HG02642 (cell line): ENCODE measurements at regions not wholly inside any gene's neighbourhood (a gene's known extent, or its start where the extent isn't known, plus 50 kb on each side); places are given as distances from the start of the nearest gene placed in this dataset.

Source experiments
- ATAC-seq: cut with Tn5 transposase; IDR thresholded peaks from one replicate; pipeline ENCODE4 v1.9.1; 2021; ENCODE audit warnings: mild to moderate bottlenecking; ENCODE audit not compliant: unreplicated experiment, poor library complexity

GRCh38 chr1:81371864-81372263 lies 428.9 kb upstream of the ADGRL2 start:
- no peak for ATAC-seq

- no peak for ATAC-seq
Measured at GRCh38 chr1:81369833-81370232, 430.9 kb upstream of the ADGRL2 start.

GRCh38 chr1:81366173-81366572 lies 434.6 kb upstream of the ADGRL2 start:
- no peak for ATAC-seq

GRCh38 chr1:81364088-81364487 lies 436.6 kb upstream of the ADGRL2 start:
- no peak for ATAC-seq

- no peak for ATAC-seq
Measured at GRCh38 chr1:81358151-81358550, 442.6 kb upstream of the ADGRL2 start.

- ATAC-seq, result no peak
Measured at GRCh38 chr1:81351864-81352263, 448.9 kb upstream of the ADGRL2 start.

GRCh38 chr1:81349194-81349965 lies 451.4 kb upstream of the ADGRL2 start:
- no peak for ATAC-seq

- ATAC-seq, result no peak
Measured at GRCh38 chr1:81345110-81345509, 455.6 kb upstream of the ADGRL2 start.

GRCh38 chr1:81340239-81340638 lies 460.5 kb upstream of the ADGRL2 start:
- no peak for ATAC-seq

- no peak for ATAC-seq
Measured at GRCh38 chr1:81337226-81337625, 463.5 kb upstream of the ADGRL2 start.

- no peak for ATAC-seq
Measured at GRCh38 chr1:81335876-81336275, 464.9 kb upstream of the ADGRL2 start.

- ATAC-seq, result no peak
Measured at GRCh38 chr1:81330521-81330920, 470.2 kb upstream of the ADGRL2 start.

- no peak for ATAC-seq
Measured at GRCh38 chr1:81330111-81330510, 470.6 kb upstream of the ADGRL2 start.

- ATAC-seq, result no peak
Measured at GRCh38 chr1:81329041-81329440, 471.7 kb upstream of the ADGRL2 start.

- ATAC-seq, result no peak
Measured at GRCh38 chr1:81327743-81328142, 473.0 kb upstream of the ADGRL2 start.

- ATAC-seq, result no peak
Measured at GRCh38 chr1:81327103-81327710, 473.5 kb upstream of the ADGRL2 start.

- ATAC-seq, result no peak
Measured at GRCh38 chr1:81326212-81326611, 474.5 kb upstream of the ADGRL2 start.

- ATAC-seq, result no peak
Measured at GRCh38 chr1:81325397-81325796, 475.3 kb upstream of the ADGRL2 start.

- no peak for ATAC-seq
Measured at GRCh38 chr1:81323862-81324261, 476.9 kb upstream of the ADGRL2 start.

GRCh38 chr1:81317191-81317590 lies 483.5 kb upstream of the ADGRL2 start:
- ATAC-seq, result no peak

GRCh38 chr1:81314513-81315233 lies 486.1 kb upstream of the ADGRL2 start:
- ATAC-seq, result no peak
